ENCODE measurements at regions not wholly inside any gene's neighbourhood (a gene's known extent, or its start where the extent isn't known, plus 50 kb on each side); places are given as distances from the start of the nearest gene placed in this dataset.
A peak's percentile ranks its signal among the peaks of the same experiment; 100 is the strongest.

GRCh38 chr12:40615590-40615989 is 76.6 kb upstream of the CNTN1 start:
- H3K4me3 ChIP-seq (ENCODE audit: low read depth, low read length), result no peak overlapping the region
- peaks cover 13% of the 10 kb centered on the region for H3K9me3 ChIP-seq (ENCODE audit: control insufficient read depth, insufficient read depth, low read length)
- CTCF ChIA-PET, result no interaction called here

GRCh38 chr12:40616383-40616915 is 75.8 kb upstream of the CNTN1 start:
- TF ChIP-seq, protein P1, sequence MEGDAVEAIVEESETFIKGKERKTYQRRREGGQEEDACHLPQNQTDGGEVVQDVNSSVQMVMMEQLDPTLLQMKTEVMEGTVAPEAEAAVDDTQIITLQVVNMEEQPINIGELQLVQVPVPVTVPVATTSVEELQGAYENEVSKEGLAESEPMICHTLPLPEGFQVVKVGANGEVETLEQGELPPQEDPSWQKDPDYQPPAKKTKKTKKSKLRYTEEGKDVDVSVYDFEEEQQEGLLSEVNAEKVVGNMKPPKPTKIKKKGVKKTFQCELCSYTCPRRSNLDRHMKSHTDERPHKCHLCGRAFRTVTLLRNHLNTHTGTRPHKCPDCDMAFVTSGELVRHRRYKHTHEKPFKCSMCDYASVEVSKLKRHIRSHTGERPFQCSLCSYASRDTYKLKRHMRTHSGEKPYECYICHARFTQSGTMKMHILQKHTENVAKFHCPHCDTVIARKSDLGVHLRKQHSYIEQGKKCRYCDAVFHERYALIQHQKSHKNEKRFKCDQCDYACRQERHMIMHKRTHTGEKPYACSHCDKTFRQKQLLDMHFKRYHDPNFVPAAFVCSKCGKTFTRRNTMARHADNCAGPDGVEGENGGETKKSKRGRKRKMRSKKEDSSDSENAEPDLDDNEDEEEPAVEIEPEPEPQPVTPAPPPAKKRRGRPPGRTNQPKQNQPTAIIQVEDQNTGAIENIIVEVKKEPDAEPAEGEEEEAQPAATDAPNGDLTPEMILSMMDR (IDR thresholded peaks at IDR 0.05; ENCODE audit: low read depth, low read length), result no peak
- ChIA-PET POLR2A (no interaction called here), CTCF (no interaction called here)
- Histone ChIP-seq H3K4me3 (ENCODE audit: low read depth, low read length) (no peak overlapping the region), H3K27me3 (ENCODE audit: control insufficient read depth, insufficient read depth, low read length) (no peaks in the 10 kb centered on the region), H3K9me3 (ENCODE audit: control insufficient read depth, insufficient read depth, low read length) (peaks cover 16% of the 10 kb centered on the region), H3K27ac (ENCODE audit: low read depth, low read length) (no peak overlapping the region)
- no peak for DNase-seq (ENCODE audit: low read depth, low spot score)

More at GRCh38 chr12:40615590-40615989, 76.6 kb upstream of the CNTN1 start:
- H3K27ac ChIP-seq (ENCODE audit: low read depth, low read length), result no peak overlapping the region
- POLR2A ChIA-PET, result no interaction called here
- no peak for DNase-seq (ENCODE audit: low read depth, low spot score)
- no peaks in the 10 kb centered on the region for H3K27me3 ChIP-seq (ENCODE audit: control insufficient read depth, insufficient read depth, low read length)
- TF ChIP-seq, protein P1 (IDR thresholded peaks at IDR 0.05; ENCODE audit: low read depth, low read length), result no peak

- H3K9me3 ChIP-seq (ENCODE audit: control insufficient read depth, insufficient read depth, low read length), result peaks cover 18% of the 10 kb centered on the region
- no peak for DNase-seq (ENCODE audit: low read depth, low spot score)
- H3K27ac ChIP-seq (ENCODE audit: low read depth, low read length), result no peak overlapping the region
- H3K4me3 ChIP-seq (ENCODE audit: low read depth, low read length), result no peak overlapping the region
- TF ChIP-seq, protein P1 (IDR thresholded peaks at IDR 0.05; ENCODE audit: low read depth, low read length), result no peak
- ChIA-PET POLR2A (no interaction called here), CTCF (no interaction called here)
- H3K27me3 ChIP-seq (ENCODE audit: control insufficient read depth, insufficient read depth, low read length), result no peaks in the 10 kb centered on the region
Observed at GRCh38 chr12:40618636-40619035, 73.6 kb upstream of the CNTN1 start.

DNA sequence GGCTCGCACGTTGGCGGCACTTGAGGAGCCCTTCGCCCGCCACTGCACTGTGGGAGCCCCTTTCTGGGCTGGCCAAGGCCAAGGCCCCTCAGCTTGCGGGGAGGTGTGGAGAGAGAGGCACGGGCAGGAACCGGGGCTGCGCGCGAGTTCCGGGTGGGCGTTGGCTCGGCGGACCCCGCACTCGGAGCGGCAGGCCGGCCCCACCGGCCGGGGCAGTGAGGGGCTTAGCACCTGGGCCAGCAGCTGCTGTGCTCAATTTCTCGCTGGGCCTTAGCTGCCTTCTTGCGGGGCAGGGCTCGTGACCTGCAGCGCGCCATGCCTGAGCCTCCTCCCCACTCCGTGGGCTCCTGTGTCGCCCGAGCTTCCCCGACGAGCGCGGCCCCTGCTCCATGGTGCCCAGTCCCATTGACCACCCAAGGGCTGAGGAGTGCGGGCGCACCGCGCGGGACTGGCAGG is 71.6 kb upstream of the CNTN1 start:
- no peak overlapping the region for H3K27ac ChIP-seq (ENCODE audit: low read depth, low read length)
- no peak for DNase-seq (ENCODE audit: low read depth, low spot score)
- CTCF ChIA-PET, result interaction anchor here (1.0 to 1.3 kb wide), 2 partner anchors 30 to 299 kb away, joined by 4 to 5 read pairs; no protein-coding TSS in a partner anchor
- no peak overlapping the region for H3K4me3 ChIP-seq (ENCODE audit: low read depth, low read length)
- TF ChIP-seq, protein P1 (IDR thresholded peaks at IDR 0.05; ENCODE audit: low read depth, low read length), result no peak
- POLR2A ChIA-PET, result no interaction called here
- no peaks in the 10 kb centered on the region for H3K27me3 ChIP-seq (ENCODE audit: control insufficient read depth, insufficient read depth, low read length)
- peaks cover 13% of the 10 kb centered on the region; the same call in 1 of the 2 replicates for H3K9me3 ChIP-seq (ENCODE audit: control insufficient read depth, insufficient read depth, low read length)

- CTCF ChIA-PET, result interaction anchor here (1.3 kb wide), 1 partner anchor 300 kb away, joined by 4 read pairs; no protein-coding TSS in a partner anchor
- Histone ChIP-seq H3K27ac (ENCODE audit: low read depth, low read length) (no peak overlapping the region), H3K27me3 (ENCODE audit: control insufficient read depth, insufficient read depth, low read length) (no peaks in the 10 kb centered on the region), H3K9me3 (ENCODE audit: control insufficient read depth, insufficient read depth, low read length) (peaks cover 13% of the 10 kb centered on the region; the same call in 1 of the 2 replicates), H3K4me3 (ENCODE audit: low read depth, low read length) (no peak overlapping the region)
- POLR2A ChIA-PET, result no interaction called here
- TF ChIP-seq, protein P1 (IDR thresholded peaks at IDR 0.05; ENCODE audit: low read depth, low read length), result peak; percentile 54
- no peak for DNase-seq (ENCODE audit: low read depth, low spot score)
Observed at GRCh38 chr12:40622246-40622838, 69.9 kb upstream of the CNTN1 start.
